ENCODE measurements at regions not wholly inside any gene's neighbourhood (a gene's known extent, or its start where the extent isn't known, plus 50 kb on each side); places are given as distances from the start of the nearest gene placed in this dataset.

DNA sequence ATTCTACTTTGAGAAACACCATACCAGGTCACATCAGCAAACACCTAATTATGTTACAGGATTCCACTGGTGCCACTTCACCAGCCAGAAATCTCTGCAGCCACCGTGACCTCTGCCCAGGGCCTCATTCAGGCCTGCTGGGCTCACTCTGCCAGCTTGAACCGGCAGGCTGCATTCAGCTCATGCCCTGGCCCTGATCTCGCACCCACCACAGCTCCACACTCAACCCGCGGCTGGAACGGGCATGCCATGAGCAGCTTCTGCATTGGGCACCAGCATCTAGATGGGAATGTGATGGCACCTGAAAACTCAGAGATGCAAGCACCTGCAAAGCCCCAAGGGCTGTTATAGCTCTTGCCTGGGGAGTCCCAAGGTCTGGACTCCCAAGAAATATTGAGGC is 168.7 kb downstream of the DPY19L2 start:
- H3K9ac ChIP-seq (replicated peaks; ENCODE audit: extremely low read depth, insufficient read depth, low read length), result no peak overlapping the region
- no peak overlapping the region for H3K4me2 ChIP-seq (ENCODE audit: insufficient read depth, low read length)
- no peaks in the 10 kb centered on the region for H4K20me1 ChIP-seq (replicated peaks; ENCODE audit: control insufficient read depth, extremely low read depth, insufficient read depth, low read length)
- BruUV-seq (replicated peaks), result no TSS peak
- no peaks in the 10 kb centered on the region for H3K9me3 ChIP-seq (replicated peaks; ENCODE audit: control insufficient read depth, insufficient read depth, low read length)
- intact Hi-C loops (cut with micrococcal nuclease) (no loop called here), dilution Hi-C loops (cut with MboI; ENCODE audit: extremely low pct_ligation_motif_present, low sequenced_read_pairs) (no loop called here)
- no peak overlapping the region for H3K4me3 ChIP-seq (replicated peaks in 1 of 3; ENCODE audit: insufficient read depth in 1 of 3, low read depth in 1 of 3, low read length in 3 of 3)
- no peaks in the 10 kb centered on the region for H3K36me3 ChIP-seq (ENCODE audit: control insufficient read depth in 2 of 2, extremely low read depth in 1 of 2, insufficient read depth in 2 of 2, low read length in 2 of 2)
- no peak overlapping the region for H3K27ac ChIP-seq (ENCODE audit: insufficient read depth, low read depth, low read length)
- ChIA-PET POLR2A (no interaction called here), CTCF (no interaction called here)
- H3K27me3 ChIP-seq (ENCODE audit: control insufficient read depth in 2 of 2, insufficient read depth in 2 of 2, low read length in 2 of 2), result no peaks in the 10 kb centered on the region
- DNase-seq (ENCODE audit: low read depth, low spot score) (no peak), FAIRE-seq (no peak)
- H3K79me2 ChIP-seq (ENCODE audit: control insufficient read depth, insufficient read depth, low read length), result no peaks in the 10 kb centered on the region
- H3K9me1 ChIP-seq (replicated peaks; ENCODE audit: control insufficient read depth, extremely low read depth, insufficient read depth, low read length), result no peaks in the 10 kb centered on the region
- no peak overlapping the region for H2AFZ ChIP-seq (ENCODE audit: low read depth, low read length)
- H3K4me1 ChIP-seq (ENCODE audit: control insufficient read depth, extremely low read depth, insufficient read depth, low read length), result no peaks in the 10 kb centered on the region
- TF ChIP-seq, protein P1, sequence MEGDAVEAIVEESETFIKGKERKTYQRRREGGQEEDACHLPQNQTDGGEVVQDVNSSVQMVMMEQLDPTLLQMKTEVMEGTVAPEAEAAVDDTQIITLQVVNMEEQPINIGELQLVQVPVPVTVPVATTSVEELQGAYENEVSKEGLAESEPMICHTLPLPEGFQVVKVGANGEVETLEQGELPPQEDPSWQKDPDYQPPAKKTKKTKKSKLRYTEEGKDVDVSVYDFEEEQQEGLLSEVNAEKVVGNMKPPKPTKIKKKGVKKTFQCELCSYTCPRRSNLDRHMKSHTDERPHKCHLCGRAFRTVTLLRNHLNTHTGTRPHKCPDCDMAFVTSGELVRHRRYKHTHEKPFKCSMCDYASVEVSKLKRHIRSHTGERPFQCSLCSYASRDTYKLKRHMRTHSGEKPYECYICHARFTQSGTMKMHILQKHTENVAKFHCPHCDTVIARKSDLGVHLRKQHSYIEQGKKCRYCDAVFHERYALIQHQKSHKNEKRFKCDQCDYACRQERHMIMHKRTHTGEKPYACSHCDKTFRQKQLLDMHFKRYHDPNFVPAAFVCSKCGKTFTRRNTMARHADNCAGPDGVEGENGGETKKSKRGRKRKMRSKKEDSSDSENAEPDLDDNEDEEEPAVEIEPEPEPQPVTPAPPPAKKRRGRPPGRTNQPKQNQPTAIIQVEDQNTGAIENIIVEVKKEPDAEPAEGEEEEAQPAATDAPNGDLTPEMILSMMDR (IDR thresholded peaks at IDR 0.05; ENCODE audit: extremely low read depth in 1 of 2, insufficient read depth in 1 of 2, low read depth in 1 of 2, low read length in 2 of 2), result no peak
- TF ChIP-seq EZH2 (IDR thresholded peaks at IDR 0.05; ENCODE audit: borderline replicate concordance, low read depth, low read length, severe bottlenecking) (no peak), POLR2A (IDR thresholded peaks at IDR 0.05; ENCODE audit: low read depth, low read length) (no peak), MYC (IDR thresholded peaks at IDR 0.05; ENCODE audit: low read depth, low read length) (no peak), POLR2AphosphoS5 (IDR thresholded peaks at IDR 0.05; ENCODE audit: insufficient read depth, low read depth, low read length) (no peak), GATA2 (IDR thresholded peaks at IDR 0.05; ENCODE audit: insufficient read depth, insufficient read length, low read depth, low read length) (no peak), FOS (IDR thresholded peaks at IDR 0.05; ENCODE audit: borderline replicate concordance, insufficient read depth, low read length) (no peak)
- TF ChIP-seq, protein P2, sequence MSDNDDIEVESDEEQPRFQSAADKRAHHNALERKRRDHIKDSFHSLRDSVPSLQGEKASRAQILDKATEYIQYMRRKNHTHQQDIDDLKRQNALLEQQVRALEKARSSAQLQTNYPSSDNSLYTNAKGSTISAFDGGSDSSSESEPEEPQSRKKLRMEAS (IDR thresholded peaks at IDR 0.05; ENCODE audit: insufficient read depth, insufficient read length), result no peak

Data from endothelial cell of umbilical vein (primary cell).